Kidney (tissue), 13 donors: ENCODE measurements at regions not wholly inside any gene's neighbourhood (a gene's known extent, or its start where the extent isn't known, plus 50 kb on each side); places are given as distances from the start of the nearest gene placed in this dataset.

Experiments used
- DNase-seq, 5 donors: peaks; one replicate each; pipeline ENCODE4 v3.0.0-alpha.2; 2013 to 2020
- FAIRE-seq: peaks from 2 replicates; lab custom pipeline; 2012; peaks lifted over from hg19 to GRCh38; lab: Jason Lieb, UNC
- H3K27ac ChIP-seq, 2 donors: one replicate each; pipeline ENCODE4 v1.7.0; 2013; ENCODE audit warnings: low read depth in 2 of 2, low read length in 2 of 2, inconsistent platforms in 1 of 2
- H3K27me3 ChIP-seq: one replicate; pipeline ENCODE4 v1.7.1; 2013; ENCODE audit warnings: low read length, inconsistent platforms; ENCODE audit not compliant: control insufficient read depth, insufficient read depth
- H3K36me3 ChIP-seq, 3 donors: one replicate each; pipeline versions ENCODE4 v1.7.0 to v1.7.1; 2013; ENCODE audit warnings: low read length in 3 of 3, control low read depth in 1 of 3, inconsistent platforms in 1 of 3; ENCODE audit not compliant: insufficient read depth in 3 of 3, control insufficient read depth in 2 of 3
- H3K4me1 ChIP-seq, 3 donors: one replicate each; pipeline versions ENCODE4 v1.7.0 to v1.7.1; 2013; ENCODE audit warnings: low read length in 3 of 3, inconsistent platforms in 1 of 3, low read depth in 1 of 3; ENCODE audit not compliant: control insufficient read depth in 2 of 3, insufficient read depth in 2 of 3
- H3K4me3 ChIP-seq, 3 donors: one replicate each; pipeline versions ENCODE4 v1.7.0 to v1.8.1; 2013; ENCODE audit warnings: low read length in 3 of 3, control low read depth in 1 of 3, inconsistent platforms in 1 of 3
- H3K9ac ChIP-seq, 3 donors: one replicate each; pipeline versions ENCODE4 v1.7.0 to v1.7.1; 2013; ENCODE audit warnings: low read length in 3 of 3, control low read depth in 1 of 3, inconsistent platforms in 1 of 3
- H3K9me3 ChIP-seq, 3 donors: one replicate each; pipeline versions ENCODE4 v1.7.0 to v1.7.1; 2013; ENCODE audit warnings: low read length in 3 of 3, control low read depth in 1 of 3, inconsistent platforms in 1 of 3; ENCODE audit not compliant: control insufficient read depth in 2 of 3, insufficient read depth in 1 of 3
- CTCF ChIP-seq: IDR thresholded peaks from 3 replicates; pipeline ENCODE4 v1.5.1; 2012; ENCODE audit warnings: mild to moderate bottlenecking, moderate library complexity, borderline replicate concordance; ENCODE audit not compliant: insufficient read depth; ENCODE audit errors: extremely low read depth
- intact Hi-C: fragments of 100-400 bp; cut with DNase I; formaldehyde crosslinking; loops from one replicate; pipeline ENCODE4 v1.11.1; 2022
- donor health status: control.
- donor health status: control.
- donor health status: control.
- donor health status: control.
- donor health status: control.
- donor health status: DM: yes; HTN: yes; CAD: no.
- donor health status: Normal renal cell carcinoma (clear cell type).

DNA sequence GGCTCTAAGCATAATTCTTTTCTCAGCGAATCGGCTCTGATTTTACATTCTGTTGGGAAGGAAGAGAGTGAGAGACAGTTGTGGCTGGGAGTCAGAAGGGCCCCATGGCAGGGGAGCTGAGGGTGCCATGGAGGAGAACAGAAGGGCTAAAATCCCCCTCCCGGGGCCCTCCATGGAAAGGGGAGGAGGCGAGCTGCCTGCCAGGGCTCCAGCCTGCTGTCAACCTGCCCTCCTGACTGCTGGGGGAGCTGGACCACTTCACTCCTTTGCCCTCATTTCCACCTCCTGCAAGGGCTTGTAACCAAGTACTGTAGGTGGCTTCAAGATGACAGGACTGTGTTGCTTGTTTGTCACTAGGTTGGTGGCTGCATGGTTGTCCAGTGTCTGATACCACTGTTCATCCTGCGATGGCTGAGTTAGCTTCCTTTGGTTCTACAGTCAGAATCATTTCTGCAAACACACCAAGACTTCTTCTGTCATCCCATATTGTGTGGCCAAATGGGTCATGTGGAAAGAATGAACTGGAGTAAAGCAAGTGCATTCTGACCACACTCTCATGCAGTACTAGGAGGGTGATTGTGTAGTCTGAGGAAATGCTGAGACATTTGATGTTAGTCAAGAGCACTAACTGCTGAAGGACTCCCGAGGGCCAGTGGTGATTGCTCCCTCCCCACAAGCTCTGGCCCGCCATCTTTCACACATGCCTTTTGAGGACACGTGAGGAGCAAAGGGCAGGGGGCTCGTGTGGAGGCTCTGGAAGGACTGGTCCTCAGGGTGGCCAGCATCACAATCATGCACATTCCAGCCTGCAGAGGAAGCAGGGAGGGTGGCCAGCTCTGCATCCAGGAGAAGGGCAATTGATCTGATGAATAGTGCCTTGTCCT, 307.2 kb downstream of the GADD45G start:
- FAIRE-seq = no peak
- intact Hi-C loops = no loop called here

GRCh38 chr9:89912605-89912953, 307.8 kb downstream of the GADD45G start:
- no peak for TF ChIP-seq CTCF
- FAIRE-seq = no peak
- Histone ChIP-seq H3K36me3 (no peaks in the 10 kb centered on the region), H3K27me3 (no peaks in the 10 kb centered on the region), H3K9me3 (no peaks in the 10 kb centered on the region), H3K9ac (no peak overlapping the region), H3K27ac (no peak overlapping the region), H3K4me3 (no peak overlapping the region), H3K4me1 (no peaks in the 10 kb centered on the region)
- no peak for DNase-seq
- intact Hi-C loops = no loop called here

More for the DNA sequence above, 307.2 kb downstream of the GADD45G start:
- TF ChIP-seq CTCF = no peak
- Histone ChIP-seq H3K36me3 (no peaks in the 10 kb centered on the region), H3K27me3 (no peaks in the 10 kb centered on the region), H3K9me3 (no peaks in the 10 kb centered on the region), H3K4me1 (no peaks in the 10 kb centered on the region), H3K27ac (no peak overlapping the region), H3K4me3 (no peak overlapping the region), H3K9ac (no peak overlapping the region)
- no peak for DNase-seq

GRCh38 chr9:89915187-89915586, 310.4 kb downstream of the GADD45G start:
- H3K27me3 ChIP-seq = no peaks in the 10 kb centered on the region
- DNase-seq (peak in 1 of 5 donors; percentile 19), FAIRE-seq (no peak)
- no peak overlapping the region for H3K27ac ChIP-seq
- no peak for TF ChIP-seq CTCF
- H3K36me3 ChIP-seq = no peaks in the 10 kb centered on the region
- no peaks in the 10 kb centered on the region for H3K4me1 ChIP-seq
- no peaks in the 10 kb centered on the region for H3K9me3 ChIP-seq
- H3K4me3 ChIP-seq = no peak overlapping the region
- intact Hi-C loops = no loop called here
- no peak overlapping the region for H3K9ac ChIP-seq
